HepG2 (cell line): ENCODE measurements at regions not wholly inside any gene's neighbourhood (a gene's known extent, or its start where the extent isn't known, plus 50 kb on each side); places are given as distances from the start of the nearest gene placed in this dataset.

Experiments
- ATAC-seq: fragments of 200-7000 bp; cut with Tn5 transposase; 3 replicates; pipeline ENCODE4 v1.9.1; 2020; ENCODE audit warnings: mild to moderate bottlenecking, moderate library complexity
- BruUV-seq: library from RNA; stranded (reverse); fragments of 400-500 nt; replicated peaks from 2 replicates; lab custom pipeline; 2021; lab: Mats Ljungman, UMichigan
- CTCF ChIA-PET: fragments of 300-600 bp; formaldehyde crosslinking; extraction: SDS; loops from one replicate; lab custom pipeline; 2021; ENCODE audit warnings: low total read pairs, inconsistent platforms, low intra/inter-chr PET ratio; lab: Yijun Ruan, JAX
- POLR2A ChIA-PET: fragments of 350-600 bp; sonication (Branson Sonifier 250); formaldehyde crosslinking; loops from one replicate; lab custom pipeline; 2020; ENCODE audit warnings: antibody characterized with exemption, inconsistent platforms; lab: Yijun Ruan, JAX
- DNase-seq: peaks from one replicate; pipeline ENCODE4 v3.0.0-alpha.2; 2015; ENCODE audit warnings: low spot score
- FAIRE-seq: peaks from 3 replicates; lab custom pipeline; 2011; peaks lifted over from hg19 to GRCh38; lab: Jason Lieb, UNC
- H2AFZ ChIP-seq: one replicate; pipeline ENCODE4 v1.6.1; 2011; ENCODE audit warnings: low read length, inconsistent platforms
- H3K27ac ChIP-seq: fragments of 300-600 bp; 3 replicates; pipeline ENCODE4 v1.8.0; 2011; ENCODE audit warnings: mixed run types, mild to moderate bottlenecking, mixed read lengths, low read length, inconsistent platforms; ENCODE audit not compliant: insufficient read depth; ENCODE audit errors: extremely low read length
- H3K27me3 ChIP-seq, 2 experiments: fragments of 200-600 bp in 1 of 2; 2 replicates in 1 of 2; 3 replicates in 1 of 2; pipeline versions ENCODE4 v1.6.0 to v1.8.0; 2011; ENCODE audit warnings: low read length in 2 of 2, mild to moderate bottlenecking in 2 of 2, moderate library complexity in 2 of 2, inconsistent platforms in 1 of 2; ENCODE audit not compliant: insufficient read depth in 2 of 2, control insufficient read depth in 1 of 2
- H3K36me3 ChIP-seq, 2 experiments: fragments of 200-600 bp in 1 of 2; replicated peaks in 1 of 2; 2 replicates in 1 of 2; 3 replicates in 1 of 2; pipeline versions ENCODE4 v1.5.1 to v1.8.0; 2011; ENCODE audit warnings: low read length in 2 of 2, inconsistent platforms in 1 of 2; ENCODE audit not compliant: insufficient read depth in 2 of 2, control insufficient read depth in 1 of 2
- H3K4me1 ChIP-seq: 2 replicates; pipeline ENCODE4 v1.5.1; 2012; ENCODE audit warnings: low read length, inconsistent platforms; ENCODE audit not compliant: insufficient read depth
- H3K4me2 ChIP-seq: 2 replicates; pipeline ENCODE4 v1.6.0; 2011; ENCODE audit warnings: low read depth, low read length, inconsistent platforms
- H3K4me3 ChIP-seq, 3 experiments: fragments of 200-600 bp in 1 of 3; sonication (generic), shearing (Covaris generic) in 1 of 3; replicated peaks in 1 of 3; 2 replicates each; pipeline ENCODE4 v1.5.1; 2011 to 2016; ENCODE audit warnings: low read length in 3 of 3, inconsistent platforms in 2 of 3, low read depth in 2 of 3, mild to moderate bottlenecking in 2 of 3, control low read depth in 1 of 3, mixed read lengths in 1 of 3; ENCODE audit not compliant: insufficient read depth in 1 of 3
- H3K79me2 ChIP-seq: one replicate; pipeline ENCODE4 v1.6.1; 2011; ENCODE audit warnings: low read length, inconsistent platforms; ENCODE audit not compliant: insufficient read depth
- H3K9ac ChIP-seq: 2 replicates; pipeline ENCODE4 v1.6.0; 2011; ENCODE audit warnings: mild to moderate bottlenecking, low read depth, low read length, inconsistent platforms; ENCODE audit not compliant: insufficient read depth
- H3K9me3 ChIP-seq: 2 replicates; pipeline ENCODE4 v1.5.1; 2012; ENCODE audit warnings: mild to moderate bottlenecking, low read length
- H4K20me1 ChIP-seq: 2 replicates; pipeline ENCODE4 v1.6.0; 2011; ENCODE audit warnings: inconsistent platforms, mild to moderate bottlenecking, low read length, moderate library complexity; ENCODE audit not compliant: insufficient read depth
- BHLHE40 ChIP-seq: IDR thresholded peaks from 2 replicates; pipeline ENCODE4 v1.6.1; 2011; ENCODE audit warnings: low read length, improper control_type of control experiment
- CENPX ChIP-seq: sonication (generic); formaldehyde crosslinking; IDR thresholded peaks from 2 replicates; pipeline ENCODE4 v1.9.0; 2021; ENCODE audit warnings: mild to moderate bottlenecking, missing genetic modification reagents, moderate library complexity
- GPBP1L1 ChIP-seq: sonication (generic); formaldehyde crosslinking; IDR thresholded peaks from 2 replicates; pipeline ENCODE4 v1.5.0; 2020; ENCODE audit warnings: mild to moderate bottlenecking, missing genetic modification reagents
- HNF4A ChIP-seq: sonication (generic); formaldehyde crosslinking; IDR thresholded peaks from 2 replicates; pipeline ENCODE4 v1.4.0; 2020; ENCODE audit warnings: missing genetic modification reagents
- HOXA3 ChIP-seq: sonication (generic); formaldehyde crosslinking; IDR thresholded peaks from 2 replicates; pipeline ENCODE4 v1.5.0; 2020; ENCODE audit warnings: missing genetic modification reagents
- MIER3 ChIP-seq: IDR thresholded peaks from 2 replicates; pipeline ENCODE4 v1.6.1; 2016; ENCODE audit warnings: missing compliant biosample characterization, borderline replicate concordance
- MLLT10 ChIP-seq: sonication (generic); formaldehyde crosslinking; IDR thresholded peaks from 2 replicates; pipeline ENCODE4 v1.4.0; 2020; ENCODE audit warnings: missing genetic modification reagents
- PPARG ChIP-seq: conservative IDR thresholded peaks from 2 replicates; pipeline ENCODE4 v1.6.1; 2016; ENCODE audit warnings: missing biosample characterization, missing genetic modification reagents
- RFX1 ChIP-seq: fragments of 450-650 bp; IDR thresholded peaks from 2 replicates; pipeline ENCODE4 v1.6.1; 2017
- SKI ChIP-seq: fragments of 450-650 bp; IDR thresholded peaks from one replicate; pipeline ENCODE4 v1.6.1; 2018; ENCODE audit warnings: mild to moderate bottlenecking; ENCODE audit not compliant: partially characterized antibody
- SRSF1 ChIP-seq: fragments of 200-400 bp; formaldehyde crosslinking; optimal IDR thresholded peaks from 2 replicates; pipeline ENCODE3; 2017; ENCODE audit warnings: mild to moderate bottlenecking, low read depth, low read length, moderate library complexity
- TBP ChIP-seq: sonication (generic); formaldehyde crosslinking; IDR thresholded peaks from 2 replicates; pipeline ENCODE4 v1.5.0; 2020; ENCODE audit warnings: missing genetic modification reagents
- TRAFD1 ChIP-seq: sonication (generic); formaldehyde crosslinking; IDR thresholded peaks from 2 replicates; pipeline ENCODE4 v1.5.1; 2020; ENCODE audit warnings: missing genetic modification reagents, mild to moderate bottlenecking, borderline replicate concordance
- ZIK1 ChIP-seq: sonication (generic); formaldehyde crosslinking; IDR thresholded peaks from 2 replicates; pipeline ENCODE4 v1.5.0; 2020; ENCODE audit warnings: mild to moderate bottlenecking, low read depth, missing genetic modification reagents, borderline replicate concordance
- ZNF205 ChIP-seq: IDR thresholded peaks from 2 replicates; pipeline ENCODE4 v1.6.1; 2018; ENCODE audit warnings: missing biosample characterization, missing genetic modification reagents
- ZNF232 ChIP-seq: sonication (generic); formaldehyde crosslinking; IDR thresholded peaks from 2 replicates; pipeline ENCODE4 v1.4.0; 2020; ENCODE audit warnings: missing genetic modification reagents, borderline replicate concordance
- ZNF556 ChIP-seq: sonication (generic); formaldehyde crosslinking; IDR thresholded peaks from 2 replicates; pipeline ENCODE4 v1.4.0; 2020; ENCODE audit warnings: mild to moderate bottlenecking, missing genetic modification reagents, borderline replicate concordance
- ZNF775 ChIP-seq: sonication (generic); formaldehyde crosslinking; IDR thresholded peaks from 2 replicates; pipeline ENCODE4 v1.4.0; 2020; ENCODE audit warnings: missing genetic modification reagents, mild to moderate bottlenecking, moderate library complexity, borderline replicate concordance
- WGBS: methylation state at CpG from one replicate; pipeline ENCODE4 v1.1.6; 2017; ENCODE audit warnings: low lambda C conversion rate; 5-methylcytosine and 5-hydroxymethylcytosine counted together
- in situ Hi-C: cut with HindIII; loops from 2 replicates; pipeline ENCODE4 v1.10.0; 2017; ENCODE audit warnings: low pct_unique_long_range_greater_than_20kb; ENCODE audit not compliant: extremely low pct_ligation_motif_present
- intact Hi-C: fragments of 100-400 bp; cut with micrococcal nuclease; formaldehyde crosslinking; loops from one replicate; pipeline ENCODE4 v1.10.0; 2022; ENCODE audit not compliant: unreplicated experiment

- Histone ChIP-seq H3K4me1 (no peaks in the 10 kb centered on the region), H3K9me3 (no peaks in the 10 kb centered on the region), H2AFZ (no peak overlapping the region), H4K20me1 (no peaks in the 10 kb centered on the region), H3K27me3 (no peaks in the 10 kb centered on the region), H3K9ac (no peak overlapping the region), H3K27ac (no peak overlapping the region), H3K36me3 (no peaks in the 10 kb centered on the region), H3K4me3 (no peak overlapping the region), H3K79me2 (no peaks in the 10 kb centered on the region), H3K4me2 (no peak overlapping the region)
- ATAC-seq (no peak), DNase-seq (no peak), FAIRE-seq (no peak)
- CTCF ChIA-PET: no interaction called here
- BruUV-seq: no TSS peak
- intact Hi-C loops: no loop called here
- 0% methylated on average over 3 of the region's 3 CpGs for WGBS
- POLR2A ChIA-PET: no interaction called here
- no peak for TF ChIP-seq TBP (CRISPR knock-in tag)
- no peak for TF ChIP-seq PPARG (CRISPR knock-in tag)
- TF ChIP-seq SKI: no peak
- no peak for TF ChIP-seq MLLT10 (CRISPR knock-in tag)
- no peak for TF ChIP-seq ZIK1 (CRISPR knock-in tag)
- TF ChIP-seq MIER3 (CRISPR knock-in tag): no peak
- no peak for TF ChIP-seq ZNF232 (CRISPR knock-in tag)
- TF ChIP-seq RFX1: no peak
- no peak for TF ChIP-seq CENPX (CRISPR knock-in tag)
- TF ChIP-seq TRAFD1: no peak
- no peak for TF ChIP-seq ZNF556 (CRISPR knock-in tag)
- no peak for TF ChIP-seq ZNF775 (CRISPR knock-in tag)
- no peak for TF ChIP-seq HOXA3 (CRISPR knock-in tag)
- no peak for TF ChIP-seq ZNF205 (CRISPR knock-in tag)
- no peak for TF ChIP-seq SRSF1
- no peak for TF ChIP-seq BHLHE40
- TF ChIP-seq HNF4A (CRISPR knock-in tag): no peak
- TF ChIP-seq GPBP1L1: no peak
- in situ Hi-C loops: no loop called here
Measured at GRCh38 chr4:140213116-140213515, 59.1 kb upstream of the MAML3 start.
